Daoy (cell line): ENCODE measurements at regions not wholly inside any gene's neighbourhood (a gene's known extent, or its start where the extent isn't known, plus 50 kb on each side); places are given as distances from the start of the nearest gene placed in this dataset.
"Not testable (repeated sequence)": the region's sequence is repeated elsewhere in the genome, so short reads cannot be mapped to it uniquely, and the experiment has no call there.

ENCODE experiments used
- DNase-seq: peaks from one replicate; pipeline ENCODE4 v3.0.0-alpha.2; 2015; ENCODE audit warnings: low read depth

DNA sequence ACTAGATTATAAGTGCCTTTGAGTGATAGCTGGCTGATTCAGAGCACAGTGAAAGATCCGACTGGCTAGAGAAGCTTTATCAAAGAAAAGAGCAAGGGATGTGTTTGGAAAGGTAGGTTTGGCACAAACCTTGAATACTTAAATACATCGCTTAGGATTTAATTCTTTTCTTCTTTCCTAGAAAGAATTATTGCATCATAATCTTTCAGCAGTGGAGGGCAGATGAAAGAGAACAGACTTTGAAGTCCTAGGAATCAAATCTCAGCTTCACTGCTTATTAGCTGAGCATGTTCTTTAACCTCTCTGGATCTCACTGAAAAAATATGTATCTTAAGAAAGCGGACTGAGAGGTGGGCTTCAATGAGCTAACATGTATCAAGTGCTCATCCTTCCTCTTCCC, 122.8 kb downstream of the ZNF365 start:
- no peak for DNase-seq

DNA sequence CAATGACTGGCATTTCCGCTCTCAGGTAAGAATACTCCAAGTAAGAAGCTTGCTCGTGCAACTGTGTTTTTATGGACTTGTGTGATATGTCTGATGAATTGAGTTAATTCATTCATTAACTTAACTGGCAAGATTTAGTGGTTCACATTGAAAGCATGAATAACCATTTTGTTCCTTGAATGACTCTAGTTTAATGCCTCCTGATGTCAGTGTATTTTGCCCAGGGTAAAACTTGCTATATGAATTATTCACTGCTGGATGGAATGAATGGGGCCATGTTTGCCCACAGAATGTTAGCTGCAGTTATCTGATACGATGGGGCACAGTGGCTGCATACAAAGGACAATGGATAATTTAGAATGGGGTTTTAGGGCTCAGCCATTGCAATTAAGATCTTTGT, 124.1 kb downstream of the ZNF365 start:
- no peak for DNase-seq

DNA sequence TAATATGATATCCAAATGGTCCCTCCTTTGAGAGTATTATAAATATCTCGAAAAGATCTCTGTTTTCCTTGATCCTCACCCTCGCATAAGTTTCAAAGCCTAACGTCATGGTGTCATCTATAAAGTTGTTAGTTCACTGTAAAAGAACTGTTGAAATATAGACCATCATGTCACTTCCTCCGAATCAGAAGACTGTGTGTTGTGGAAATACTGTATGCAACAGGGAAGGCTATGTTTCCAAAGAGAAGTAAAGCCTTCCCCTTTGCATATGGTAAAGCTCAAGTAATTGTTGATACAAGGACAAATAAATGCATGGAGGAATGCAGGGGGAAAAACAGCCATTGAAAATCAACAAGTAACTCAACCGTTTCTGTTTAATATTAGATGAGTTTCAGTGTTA, 125.9 kb downstream of the ZNF365 start:
- not testable (repeated sequence) for DNase-seq

DNA sequence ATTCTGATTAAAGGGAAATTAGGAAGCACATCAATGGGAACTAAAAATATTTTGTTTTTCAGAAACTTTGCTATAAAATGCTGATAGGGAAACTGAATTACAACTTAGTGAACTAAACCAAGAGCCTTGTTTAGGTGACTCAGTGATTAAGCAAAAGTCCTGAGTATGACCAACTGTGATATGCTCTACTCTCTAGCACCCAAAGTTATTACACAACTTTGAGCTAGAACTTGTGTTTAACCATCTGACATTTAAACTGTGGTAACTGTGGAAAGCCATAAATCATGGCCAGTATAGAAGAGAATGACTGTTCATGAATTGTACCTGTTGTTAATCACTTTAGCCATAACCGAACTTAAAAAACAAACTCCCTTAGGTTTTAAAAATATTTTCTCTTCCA, 127.4 kb downstream of the ZNF365 start:
- DNase-seq: no peak

DNA sequence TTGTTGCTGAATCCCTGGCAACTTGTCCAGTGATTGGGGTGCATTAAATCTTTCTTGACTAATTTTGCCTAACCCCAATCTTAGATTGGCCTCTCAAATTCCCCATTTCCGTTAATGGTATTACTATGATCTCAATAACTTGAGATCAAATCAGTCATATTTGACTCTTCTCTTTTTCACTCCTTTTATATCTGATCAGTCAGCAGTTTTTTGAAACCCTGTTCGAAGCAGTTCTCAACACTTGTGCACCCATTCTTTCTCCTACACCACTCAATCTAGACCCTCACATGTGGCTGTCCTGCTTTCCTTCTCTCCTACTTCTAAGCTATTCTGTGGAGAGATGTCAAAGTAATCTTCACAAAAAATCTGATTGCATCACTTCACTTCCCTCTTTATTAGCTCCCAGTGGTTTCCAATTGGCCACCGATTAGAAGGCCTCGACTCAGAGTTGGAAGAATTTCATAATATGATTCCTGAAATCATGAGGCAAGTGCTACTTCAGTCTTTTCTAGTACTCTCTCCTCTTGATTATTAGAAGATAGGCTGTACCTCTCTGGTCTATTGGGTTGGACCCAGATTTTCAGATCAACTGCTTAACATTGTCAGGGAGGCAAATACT, 128.9 kb downstream of the ZNF365 start:
- no peak for DNase-seq

DNA sequence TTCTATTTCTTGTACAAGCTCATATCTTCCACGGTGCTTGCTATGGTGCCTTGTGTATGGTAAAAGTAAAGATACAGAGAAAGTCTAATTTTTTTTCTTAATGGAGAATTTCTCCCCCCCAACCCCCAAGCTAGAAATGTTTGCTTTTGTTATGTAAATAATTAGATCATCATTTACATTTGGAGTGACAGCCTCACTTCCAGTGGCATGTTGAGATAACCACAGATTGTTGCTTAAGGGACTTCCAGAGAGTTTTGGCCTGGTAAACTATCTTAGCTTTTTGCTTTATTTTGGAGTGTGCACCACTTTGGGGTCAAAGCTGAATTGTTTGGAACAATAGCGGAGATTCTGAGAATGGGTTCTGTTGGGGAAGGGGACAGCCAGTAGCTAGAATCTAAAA, 129.7 kb downstream of the ZNF365 start:
- DNase-seq: no peak

DNA sequence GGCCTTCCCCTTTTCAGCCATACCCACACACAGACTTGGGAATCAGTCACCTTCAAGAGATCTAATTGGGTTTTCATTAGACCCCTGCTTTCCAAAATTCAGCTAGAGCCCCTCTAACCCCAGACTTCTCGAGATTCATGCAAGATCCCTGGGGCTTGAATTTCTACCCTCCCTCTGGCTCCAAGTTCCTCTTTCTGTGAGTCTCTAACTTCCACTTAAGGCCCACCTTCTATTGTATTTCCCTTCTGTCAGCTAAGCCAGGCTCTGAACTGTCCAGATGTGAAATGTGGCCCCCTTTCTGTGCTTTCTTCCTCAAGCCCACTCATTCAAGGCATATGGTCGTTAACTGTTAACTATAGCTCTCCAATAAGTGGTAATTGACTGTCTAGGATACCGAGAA, 132.2 kb downstream of the ZNF365 start:
- DNase-seq: no peak

DNA sequence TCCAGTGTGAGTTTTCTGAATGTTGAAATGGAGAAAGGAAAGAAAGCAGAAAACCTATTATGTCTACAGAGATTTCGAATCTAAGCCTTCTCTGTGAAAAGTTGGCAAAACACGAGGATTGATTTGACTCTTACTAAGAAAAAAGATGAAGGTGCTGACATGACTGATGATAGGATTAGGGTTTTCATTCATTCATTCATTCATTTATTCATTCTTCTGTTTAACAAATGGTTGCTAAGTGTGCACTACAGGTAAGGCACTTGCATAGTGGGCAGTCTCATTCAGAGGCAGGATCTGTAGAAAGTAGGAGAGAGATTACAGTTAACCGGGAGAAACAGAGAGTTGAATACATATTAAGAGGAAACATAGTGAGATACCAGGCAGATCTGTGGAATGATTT, 137.1 kb downstream of the ZNF365 start:
- no peak for DNase-seq

DNA sequence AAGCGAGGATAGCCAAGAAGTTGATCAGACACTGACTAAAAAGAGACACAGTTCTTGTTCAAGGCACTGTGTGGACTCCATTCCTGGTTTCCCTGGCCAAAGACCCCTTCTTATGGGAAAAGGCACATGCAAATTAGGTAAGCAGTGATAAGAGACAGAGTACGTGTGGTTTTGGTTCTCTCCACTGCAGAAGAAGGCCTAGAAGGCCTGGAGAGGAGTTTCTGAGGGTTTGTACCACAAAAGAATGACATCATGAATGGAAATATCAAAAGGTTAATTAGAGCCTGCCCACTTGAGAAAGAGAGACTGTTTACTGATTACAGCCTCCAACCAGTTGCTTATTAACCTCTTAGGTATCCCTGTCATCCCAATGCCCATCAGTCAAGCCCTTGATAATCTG, 137.5 kb downstream of the ZNF365 start:
- DNase-seq: no peak

DNA sequence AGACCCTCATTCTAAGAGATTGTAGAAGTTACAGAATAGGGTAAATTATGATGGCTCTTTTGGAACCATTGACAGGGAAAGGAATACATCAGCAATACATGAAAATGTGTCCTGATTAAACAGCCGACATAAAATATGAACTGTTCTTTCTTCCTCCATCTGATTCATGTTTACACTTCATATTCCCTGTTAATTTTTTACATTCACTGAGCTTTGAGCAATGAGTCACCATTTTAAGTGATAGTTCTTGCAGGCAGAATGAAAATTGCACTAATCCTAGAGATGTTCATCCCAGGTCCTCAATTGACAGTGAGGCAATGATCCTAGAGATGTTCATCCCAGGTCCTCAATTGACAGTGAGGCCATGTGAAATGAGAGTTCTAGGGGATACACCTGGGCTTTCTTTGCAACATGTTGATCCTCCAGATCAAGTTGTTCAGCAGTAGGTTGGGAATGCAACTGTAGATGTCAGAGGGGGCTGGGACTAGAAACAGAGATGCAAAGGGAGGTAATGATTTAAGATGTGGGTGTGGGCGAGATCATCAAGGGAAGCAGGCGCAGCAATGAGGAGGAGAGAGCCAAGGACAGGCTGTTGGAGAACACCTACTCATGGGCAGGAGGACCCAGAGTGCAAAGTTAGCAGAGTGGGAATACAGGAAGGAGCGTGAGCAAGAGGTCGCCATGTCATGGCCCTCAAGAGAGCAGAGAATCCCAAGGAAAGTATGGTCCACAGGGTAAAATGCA, 138.7 kb downstream of the ZNF365 start:
- DNase-seq: no peak

DNA sequence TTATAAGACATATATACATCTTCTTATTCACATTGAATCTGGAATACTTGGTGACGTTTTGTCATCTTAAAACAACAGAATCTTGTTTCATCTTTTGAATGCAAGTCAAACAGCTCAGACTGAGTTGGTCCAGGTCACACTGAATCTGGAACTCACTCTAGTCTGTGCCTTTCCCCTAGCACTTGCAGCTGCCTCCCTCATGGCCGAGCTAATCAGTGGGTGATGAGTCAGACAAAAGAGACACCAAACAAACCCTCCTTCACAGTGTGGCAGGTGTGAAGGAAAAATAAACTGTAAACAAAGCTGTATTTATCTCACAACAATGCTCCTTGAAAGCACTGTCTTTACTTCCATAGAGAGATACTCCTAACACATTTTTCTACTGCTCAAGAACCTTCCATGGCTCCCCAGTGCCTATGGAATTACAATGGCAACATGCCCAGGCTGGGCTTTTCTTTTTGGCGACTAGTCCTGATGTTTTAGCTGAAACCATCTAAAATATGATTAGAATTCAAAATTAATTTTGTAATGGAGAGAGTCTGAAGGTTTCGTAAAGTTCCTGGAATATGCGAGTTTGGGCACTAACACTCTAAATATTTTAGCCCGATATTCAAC, 140.0 kb downstream of the ZNF365 start:
- DNase-seq: peak; percentile 9

DNA sequence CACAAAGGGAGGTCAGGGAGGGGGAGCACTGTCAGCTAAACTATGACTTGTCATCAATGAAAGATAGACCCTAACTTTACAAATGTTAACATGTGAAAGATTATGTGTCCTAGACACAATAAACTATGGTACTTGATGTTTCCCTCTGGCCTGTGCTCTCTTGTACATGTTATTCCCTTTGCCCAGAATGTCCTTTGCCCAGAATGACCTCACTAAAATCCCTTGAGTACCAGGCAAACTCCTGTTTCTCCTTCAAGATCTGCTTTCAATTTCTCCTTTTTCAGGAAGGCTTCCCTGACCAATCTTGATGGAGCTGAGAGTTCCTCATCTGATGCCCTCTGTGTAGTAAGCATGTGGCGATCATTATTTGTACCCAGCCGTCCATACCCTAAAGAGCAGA, 143.1 kb downstream of the ZNF365 start:
- DNase-seq: no peak

DNA sequence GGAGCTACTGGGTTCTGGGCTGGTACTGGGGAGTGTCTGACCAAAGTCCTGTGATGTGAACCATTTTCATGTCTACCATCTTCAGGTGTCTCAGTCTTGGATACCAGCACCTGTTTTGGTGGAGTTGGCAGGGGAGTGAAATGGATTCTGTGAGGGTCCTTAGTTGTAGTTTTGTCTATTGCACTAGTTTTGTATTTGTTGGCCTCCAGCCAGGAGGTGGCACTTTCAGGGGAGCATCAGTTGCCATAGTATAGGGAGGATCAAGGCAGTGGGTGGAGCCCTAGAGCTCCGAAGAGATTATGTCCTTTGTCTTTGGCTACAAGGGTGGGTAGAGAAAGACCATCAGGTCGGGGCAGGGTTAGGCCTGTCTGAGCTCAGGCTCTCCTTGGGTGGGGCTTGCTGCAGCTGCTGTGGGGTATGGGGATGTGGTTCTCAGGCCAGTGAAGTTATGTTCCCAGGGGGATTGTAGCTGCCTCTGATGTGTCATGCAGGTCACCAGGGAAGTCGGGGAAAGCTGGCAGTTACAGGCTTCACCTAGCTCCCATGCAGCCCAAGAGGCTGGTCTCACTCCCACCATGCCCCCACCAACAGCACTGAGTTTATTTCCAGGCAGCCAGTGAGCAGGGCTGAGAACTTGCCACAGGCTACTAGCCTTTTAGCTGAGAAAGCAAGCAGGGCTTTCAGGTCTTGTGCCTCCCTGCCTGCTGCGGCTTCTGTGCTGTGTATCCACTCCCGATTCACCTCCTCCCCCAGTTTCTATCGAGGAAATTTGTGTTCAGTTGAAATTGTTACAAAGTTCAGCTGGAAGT, 153.1 kb downstream of the ZNF365 start:
- peak; percentile 26 for DNase-seq

DNA sequence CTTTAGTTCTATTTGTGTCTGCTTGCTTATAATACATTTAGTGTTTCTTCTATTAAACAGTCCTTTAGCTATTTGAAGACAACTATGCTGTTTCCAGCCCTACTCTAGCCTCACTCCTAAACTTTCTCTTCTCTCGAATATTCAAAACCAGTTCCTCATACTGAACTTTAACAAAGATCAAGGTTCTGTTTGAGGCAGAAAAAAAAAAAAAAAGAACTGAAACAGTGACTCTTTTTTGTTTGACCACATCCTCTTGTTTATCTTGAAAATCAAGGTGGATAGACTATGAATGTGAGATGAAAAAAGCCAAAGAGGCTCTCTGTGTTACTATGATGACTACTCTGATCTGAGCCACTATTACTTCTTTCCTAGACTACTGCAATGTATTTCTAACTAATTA, 154.3 kb downstream of the ZNF365 start:
- DNase-seq: no peak

DNA sequence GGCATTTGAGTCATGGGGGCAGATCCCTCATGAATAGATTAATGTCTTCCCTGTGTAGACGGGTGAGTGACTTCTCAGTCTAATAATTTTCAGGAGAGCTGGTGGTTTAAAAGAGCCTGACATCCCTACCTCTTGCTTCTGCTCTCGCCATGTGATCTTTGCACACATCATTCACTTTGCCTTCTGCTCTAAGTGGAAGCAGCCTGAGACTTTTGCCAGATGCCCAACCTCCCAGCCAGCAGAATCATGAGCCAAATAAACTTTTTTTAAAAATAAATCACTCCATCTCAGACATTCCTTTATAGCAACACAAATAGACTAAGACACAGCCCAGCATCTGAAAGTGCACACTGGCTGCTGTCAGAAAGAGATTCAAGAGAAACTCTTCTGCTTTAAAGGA, 155.2 kb downstream of the ZNF365 start:
- no peak for DNase-seq

DNA sequence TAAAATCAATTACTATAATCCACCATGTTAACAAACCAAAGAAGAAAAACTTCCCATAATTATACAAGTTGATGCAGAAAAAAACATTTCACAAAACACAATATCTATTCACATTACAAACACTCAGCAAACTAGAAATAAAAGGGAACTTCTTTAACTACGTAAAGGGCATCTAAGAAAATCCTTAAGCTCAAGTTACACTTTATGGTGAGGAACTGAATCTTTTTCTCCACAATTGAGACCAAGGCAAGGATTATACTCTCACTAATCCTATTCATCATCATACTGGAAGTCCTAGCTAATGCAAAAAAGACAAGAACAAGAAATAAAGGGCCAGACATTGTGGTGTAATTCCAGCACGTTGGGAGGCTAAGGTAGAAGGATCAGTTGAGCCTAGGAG, 159.9 kb downstream of the ZNF365 start:
- no peak for DNase-seq

DNA sequence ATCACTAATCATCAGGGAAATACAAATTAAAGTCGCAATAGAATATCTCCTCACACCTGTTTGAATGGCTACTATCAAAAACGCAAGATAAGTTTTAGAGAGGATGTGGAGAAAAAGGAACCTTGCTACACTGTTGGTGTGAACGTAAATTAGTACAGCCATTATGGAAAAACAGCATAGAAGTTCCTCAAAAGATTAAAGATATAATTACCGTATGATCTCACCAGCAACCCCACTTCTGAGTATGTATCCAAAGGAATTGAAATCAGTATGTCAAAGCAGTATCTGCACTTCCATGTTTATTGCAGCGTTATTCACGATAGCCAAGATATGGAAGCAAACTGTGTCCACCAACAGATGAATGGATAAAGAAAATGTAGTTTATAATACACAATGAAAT, 164.4 kb downstream of the ZNF365 start:
- no peak for DNase-seq

DNA sequence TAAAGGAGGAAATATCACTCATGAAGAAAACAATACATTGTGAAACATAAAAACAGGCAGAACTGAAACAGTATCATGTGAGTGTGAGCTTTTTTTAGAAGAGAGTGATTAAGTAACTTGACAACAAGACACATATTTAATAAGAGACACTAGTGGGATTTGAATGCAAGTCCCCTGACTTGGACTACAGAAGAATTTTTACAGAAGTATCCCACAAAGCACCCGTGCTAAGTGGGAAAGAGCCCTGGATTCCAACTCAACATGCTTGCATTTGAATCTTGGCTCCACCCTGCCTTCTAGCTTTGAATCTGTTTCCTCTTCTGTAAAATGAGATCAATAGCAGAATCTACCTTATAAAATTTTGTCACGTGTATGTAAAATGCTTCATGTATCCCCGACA, 166.2 kb downstream of the ZNF365 start:
- no peak for DNase-seq

DNA sequence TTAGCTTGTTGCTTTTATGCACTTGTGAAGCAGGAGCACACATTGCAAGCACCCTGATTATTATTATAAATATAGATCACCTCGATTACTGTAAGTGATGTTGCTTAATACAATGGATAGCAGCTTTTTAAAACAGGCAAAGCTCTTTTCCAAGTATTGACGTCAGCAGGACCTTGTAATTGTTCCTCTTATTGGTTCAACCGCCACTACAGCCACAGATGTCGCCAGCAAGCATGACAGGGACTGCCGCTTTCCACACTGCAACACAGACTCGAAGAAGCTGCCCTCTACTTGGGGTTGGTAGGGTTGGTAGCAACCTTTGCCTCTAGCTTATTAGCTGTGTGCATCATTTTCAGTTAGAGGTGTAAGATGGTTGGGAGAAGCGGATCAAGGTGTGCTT, 167.6 kb downstream of the ZNF365 start:
- no peak for DNase-seq

DNA sequence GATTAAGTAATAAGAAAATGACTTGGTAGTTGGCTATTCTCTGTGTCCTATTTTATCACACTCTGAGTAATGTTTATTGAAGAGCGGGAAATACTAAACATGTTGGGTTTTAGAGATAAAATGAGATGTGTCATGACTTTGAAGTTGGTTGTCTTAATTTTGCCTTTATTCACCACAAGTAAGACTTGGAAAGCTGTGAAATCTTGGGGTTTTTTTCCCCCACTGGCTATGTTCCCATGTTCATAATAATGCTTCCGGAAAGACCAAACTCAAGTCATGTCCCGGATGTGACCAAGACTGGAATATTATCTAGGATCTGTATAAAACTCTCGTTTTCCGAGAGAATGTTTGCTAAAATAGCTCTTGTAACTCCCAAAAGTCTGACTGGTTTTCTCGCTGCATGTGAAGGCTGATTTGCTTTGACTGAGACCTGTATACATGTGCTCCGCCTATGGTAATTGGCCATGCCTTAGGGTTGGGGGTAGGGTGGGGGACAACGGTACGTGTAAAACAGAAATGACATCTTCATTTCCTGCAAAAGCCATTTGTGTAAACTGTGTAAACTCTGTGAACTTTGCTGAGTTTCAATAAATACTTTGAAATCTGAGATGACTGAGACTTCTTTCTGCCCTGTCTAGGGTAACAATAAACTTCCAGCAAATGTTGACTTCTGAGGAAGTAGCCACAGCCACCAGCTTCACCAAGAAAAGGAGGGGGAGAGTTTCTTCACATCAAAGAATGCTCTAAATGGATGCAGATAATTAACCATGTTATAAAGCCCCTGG, 169.6 kb downstream of the ZNF365 start:
- no peak for DNase-seq

DNA sequence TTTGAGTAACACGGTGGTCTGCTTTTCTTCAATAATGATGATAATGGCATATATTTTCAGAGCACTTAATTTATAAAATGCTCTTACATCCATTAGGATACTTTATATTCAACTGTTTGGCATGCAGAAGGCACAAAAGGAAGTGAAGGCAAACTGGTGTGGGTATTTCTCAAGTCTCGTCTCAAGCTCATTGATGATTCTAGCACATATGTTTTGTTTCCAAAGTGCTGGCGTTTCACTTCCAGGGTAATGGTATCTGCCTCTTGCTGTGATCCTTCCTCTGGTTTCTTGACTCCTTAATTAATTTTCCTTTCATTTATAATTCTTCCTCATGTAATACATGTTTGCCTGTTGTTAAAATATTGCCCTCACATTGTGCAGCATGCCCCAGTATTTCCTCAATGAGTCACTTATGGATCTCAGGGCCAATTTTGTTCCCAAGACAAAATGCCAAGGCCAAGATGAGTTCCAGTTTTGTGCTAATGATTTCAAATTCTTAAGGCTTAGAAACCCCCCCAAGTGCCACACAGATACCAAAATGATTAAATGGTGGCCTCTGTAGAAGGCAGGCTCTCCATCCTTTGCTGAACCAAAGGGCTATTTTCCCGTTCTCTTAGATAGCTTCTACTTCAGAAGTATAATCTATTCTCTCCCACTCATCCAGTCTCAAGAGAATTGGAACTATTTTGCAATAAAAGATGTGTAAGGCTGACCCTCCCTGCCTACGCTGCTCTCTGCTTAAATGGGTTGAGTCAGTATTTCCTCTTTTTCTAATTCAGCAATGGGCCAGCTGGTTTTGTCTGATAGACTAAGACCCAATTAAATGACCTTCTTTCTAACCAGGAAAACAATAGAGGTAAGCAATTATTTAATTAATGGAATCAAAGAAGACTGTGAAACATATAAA, 171.2 kb downstream of the ZNF365 start:
- DNase-seq: peak; percentile 11
